Loucy (cell line): ENCODE measurements at regions not wholly inside any gene's neighbourhood (a gene's known extent, or its start where the extent isn't known, plus 50 kb on each side); places are given as distances from the start of the nearest gene placed in this dataset.

Experiments
- CTCF ChIP-seq: fragments of 200-600 bp; sonication (generic); conservative IDR thresholded peaks from 2 replicates; pipeline ENCODE4 v1.5.1; 2014; ENCODE audit warnings: mild to moderate bottlenecking, antibody characterized with exemption, low read length
- EZH2phosphoT487 ChIP-seq: fragments of 200-600 bp; IDR thresholded peaks from 2 replicates; pipeline ENCODE4 v1.6.1; 2018; ENCODE audit warnings: antibody characterized with exemption, mild to moderate bottlenecking, moderate library complexity, borderline replicate concordance

DNA sequence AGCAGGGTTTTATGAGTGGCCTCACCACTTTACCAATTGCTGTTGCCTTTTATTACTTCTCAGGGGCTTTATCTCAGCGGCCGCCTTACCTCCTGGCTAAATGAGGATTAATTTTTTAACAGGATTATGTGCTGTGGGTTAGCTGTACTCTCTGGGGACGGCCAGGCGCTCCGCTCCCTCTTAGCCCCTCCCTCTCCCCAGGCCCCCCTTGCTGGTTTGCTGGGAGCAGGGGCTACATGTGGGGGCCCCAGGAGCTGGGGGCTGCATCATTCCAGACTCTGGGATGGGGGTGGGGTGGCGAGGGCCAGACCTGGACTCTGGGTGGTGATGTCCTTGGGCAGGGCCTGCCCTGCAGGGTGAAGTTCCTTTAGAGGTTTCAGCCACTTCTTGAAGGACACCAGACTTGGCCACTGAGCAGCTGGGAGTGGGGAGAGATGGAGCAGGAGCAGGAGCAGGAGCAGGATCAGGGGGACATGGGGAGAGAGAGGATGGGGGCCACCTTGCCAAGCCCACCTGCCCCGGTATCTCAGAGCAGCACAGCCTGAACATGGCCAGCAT lies 196.1 kb downstream of the GOLGA6L6 start:
- no peak for TF ChIP-seq CTCF
- TF ChIP-seq EZH2phosphoT487 = no peak
